ENCODE measurements at regions not wholly inside any gene's neighbourhood (a gene's known extent, or its start where the extent isn't known, plus 50 kb on each side); places are given as distances from the start of the nearest gene placed in this dataset.

DNA sequence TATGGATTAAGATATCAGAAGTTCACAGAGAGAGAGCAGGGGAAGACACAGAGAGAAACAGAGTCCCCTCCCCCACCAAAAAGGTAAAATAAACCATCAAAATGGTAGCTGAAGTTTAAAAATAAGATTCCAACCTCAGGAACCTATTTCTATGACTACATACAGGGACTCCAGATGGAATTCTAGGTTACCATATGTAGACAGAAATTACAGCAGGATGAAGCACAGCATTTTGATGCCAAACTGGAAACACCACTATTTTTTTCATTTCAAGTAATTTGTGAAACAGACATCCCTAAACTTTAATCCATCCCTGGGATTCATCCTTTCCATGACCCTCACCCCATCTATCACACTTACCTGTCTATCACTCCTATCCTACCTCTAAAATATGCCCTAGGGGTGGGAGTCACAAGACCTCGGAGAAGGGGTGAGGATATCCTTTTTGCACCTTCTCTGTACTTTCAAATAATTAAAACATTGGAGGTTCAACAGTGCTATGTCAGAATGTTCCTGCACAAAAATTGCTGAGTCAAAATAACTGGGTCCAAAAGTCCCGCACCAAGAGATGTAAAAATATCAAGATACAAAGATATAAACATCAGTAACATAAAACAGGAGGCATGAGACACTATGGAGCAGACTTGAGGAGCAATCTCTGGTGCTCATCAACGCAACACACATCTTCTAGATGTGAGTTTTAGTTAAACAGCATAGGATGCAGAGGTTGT is 344.5 kb upstream of the RASGEF1B start:
- DNase-seq (ENCODE audit: low spot score) (no peak), ATAC-seq (no peak)
- intact Hi-C loops (cut with DNase I) = no loop called here

DNA sequence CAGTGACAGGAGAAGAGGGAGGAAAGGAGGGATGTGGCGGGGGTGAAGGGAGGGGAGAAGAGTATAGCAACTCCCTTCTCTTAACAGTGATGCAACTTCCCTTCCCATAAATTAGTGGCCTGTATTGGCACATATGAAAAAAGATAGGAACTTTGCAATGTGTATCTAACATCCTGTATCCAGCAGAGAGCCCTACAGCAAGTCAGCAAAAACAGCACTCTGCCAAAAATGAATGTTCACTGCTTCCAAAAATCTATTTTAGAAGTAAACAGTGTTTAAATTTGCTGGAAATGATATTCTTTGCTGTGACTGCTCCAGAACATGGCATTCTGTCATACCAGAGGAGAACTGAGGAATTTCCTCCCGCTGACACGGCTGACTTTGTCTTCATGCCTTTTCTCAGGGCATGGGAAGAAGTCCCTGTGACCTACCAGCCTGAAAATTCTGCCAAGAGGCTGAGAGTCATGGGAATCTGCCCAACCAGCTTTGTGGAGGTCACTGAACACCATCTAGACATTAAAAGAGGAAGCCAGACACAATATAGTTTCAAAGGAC is 343.4 kb upstream of the RASGEF1B start:
- no peak for DNase-seq (ENCODE audit: low spot score)
- intact Hi-C loops (cut with DNase I) = no loop called here
- ATAC-seq = no peak

DNA sequence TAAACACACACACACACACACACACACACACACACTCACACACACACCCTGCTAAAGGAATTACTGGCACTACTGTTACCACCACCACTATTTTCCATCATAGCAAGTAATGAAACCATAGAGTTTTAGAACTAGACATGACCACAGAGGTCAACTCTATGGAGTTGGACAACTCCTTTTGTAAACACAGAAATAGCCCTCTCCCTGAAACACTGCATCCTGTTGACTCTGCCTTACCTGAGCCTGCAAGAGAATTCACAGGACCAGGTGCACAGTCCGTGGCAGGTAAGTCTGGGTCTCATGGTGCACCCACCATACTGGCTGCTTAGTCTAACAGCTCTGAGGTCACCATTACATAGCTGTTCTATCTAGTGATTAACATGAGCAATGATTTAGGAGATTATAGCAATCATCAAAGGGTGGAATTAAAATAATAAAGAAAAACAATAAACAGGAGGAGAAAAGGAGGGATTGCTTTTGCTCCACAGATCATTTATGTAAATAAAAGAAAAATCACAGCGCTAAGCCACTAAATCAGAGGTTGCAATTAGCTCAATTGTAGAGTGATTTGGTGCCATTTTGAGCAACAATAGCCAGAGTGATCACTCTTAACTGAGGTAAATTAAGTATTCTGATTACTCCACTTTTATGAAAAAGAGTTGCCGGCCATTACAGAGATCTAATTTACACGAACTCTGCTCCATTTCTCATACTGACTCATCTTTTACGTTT is 340.0 kb upstream of the RASGEF1B start:
- intact Hi-C loops (cut with DNase I) = no loop called here

DNA sequence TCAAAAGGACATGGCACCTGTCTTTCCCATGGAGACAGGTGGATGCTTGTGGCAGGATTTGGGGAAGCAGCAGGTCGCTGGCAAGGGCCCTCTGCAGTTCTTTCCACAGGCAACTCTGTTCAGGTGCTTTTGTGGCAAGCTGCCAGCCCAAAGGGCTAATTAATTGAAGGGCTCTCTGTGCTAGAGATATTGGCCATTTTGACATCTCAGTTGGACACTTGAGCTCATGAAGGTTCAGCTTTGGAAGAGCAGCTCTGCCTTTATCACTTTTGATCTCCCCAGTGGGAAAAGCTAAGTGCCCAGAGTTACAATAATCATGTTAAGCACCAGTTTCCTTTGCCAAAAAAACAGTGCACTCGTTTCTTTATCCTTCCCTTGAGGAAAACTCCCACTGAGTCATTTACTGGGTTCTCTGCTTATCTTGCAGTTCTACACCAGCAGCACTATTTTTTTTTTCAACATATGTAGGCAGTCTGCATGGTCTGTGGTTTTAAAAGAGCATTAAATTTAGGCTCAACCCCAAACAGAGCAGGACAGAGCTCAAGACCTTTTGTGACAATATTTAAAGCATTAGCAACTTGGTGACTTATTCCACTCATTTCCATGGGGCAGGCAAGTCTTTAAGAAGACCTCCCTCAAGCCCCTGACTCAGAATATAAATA is 336.4 kb upstream of the RASGEF1B start:
- ATAC-seq (no peak), DNase-seq (ENCODE audit: low spot score) (no peak)
- intact Hi-C loops (cut with DNase I) = no loop called here

More for the DNA sequence above, 340.0 kb upstream of the RASGEF1B start:
- no peak for ATAC-seq
- DNase-seq (ENCODE audit: low spot score) = no peak

DNA sequence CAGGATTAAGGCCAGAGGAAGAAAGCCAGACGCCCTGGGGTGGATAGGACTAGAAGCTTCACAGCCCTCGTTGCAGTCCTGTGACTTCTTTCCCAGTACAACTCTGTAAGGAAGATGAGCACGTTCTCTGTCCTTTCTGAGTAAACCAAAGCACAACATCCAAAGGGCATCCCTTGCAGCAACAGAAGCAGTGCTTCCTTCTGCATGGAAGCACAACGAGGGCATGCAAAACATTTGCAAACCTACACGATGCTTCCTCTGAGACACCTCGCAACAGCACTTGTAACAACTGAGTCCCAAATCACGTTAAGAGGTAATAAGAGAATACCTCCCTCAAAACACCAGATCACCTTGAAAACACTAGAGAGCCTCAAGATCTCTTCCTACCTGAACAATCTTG is 335.7 kb upstream of the RASGEF1B start:
- intact Hi-C loops (cut with DNase I) = no loop called here
- ATAC-seq (no peak), DNase-seq (ENCODE audit: low spot score) (no peak)

DNA sequence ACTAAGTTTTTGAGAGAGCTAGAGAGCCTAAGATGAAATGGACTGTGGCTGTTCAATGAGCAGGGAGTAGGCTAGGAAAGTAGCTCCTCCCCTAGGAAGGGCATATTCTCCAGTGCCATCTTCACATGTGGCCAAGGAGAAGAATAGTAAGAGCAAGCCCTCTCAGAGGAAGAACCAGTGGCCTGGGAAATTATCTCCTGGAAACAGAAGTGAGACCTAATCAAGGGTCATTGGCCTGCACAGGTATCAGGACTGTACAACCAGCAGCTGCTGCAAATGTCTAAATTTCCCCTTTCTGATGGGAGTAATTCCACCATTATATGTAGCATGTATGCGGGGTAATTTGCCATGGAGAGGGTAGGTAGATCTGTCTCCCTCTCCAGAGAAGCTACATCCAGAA is 334.8 kb upstream of the RASGEF1B start:
- DNase-seq (ENCODE audit: low spot score) (no peak), ATAC-seq (no peak)
- intact Hi-C loops (cut with DNase I) = no loop called here

DNA sequence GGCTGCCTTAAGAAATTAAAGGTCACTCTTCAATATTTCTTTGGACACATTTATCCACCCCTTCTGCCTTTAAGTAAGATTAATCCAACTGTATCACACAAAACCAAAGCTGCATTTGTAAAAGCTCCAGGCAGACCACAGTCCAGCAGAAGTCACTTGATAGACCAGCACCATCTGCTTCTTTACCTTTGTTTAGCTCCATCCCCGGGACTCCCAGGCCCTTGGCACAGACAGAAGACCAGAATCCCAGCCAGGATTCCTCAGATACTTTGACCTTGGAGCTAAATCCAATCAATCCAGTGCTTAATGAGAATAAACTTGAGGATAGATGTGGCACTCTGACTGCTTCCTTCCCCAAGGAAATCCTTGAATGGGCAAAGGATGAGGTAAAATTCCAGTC is 333.1 kb upstream of the RASGEF1B start:
- ATAC-seq = no peak
- intact Hi-C loops (cut with DNase I) = no loop called here
- no peak for DNase-seq (ENCODE audit: low spot score)

DNA sequence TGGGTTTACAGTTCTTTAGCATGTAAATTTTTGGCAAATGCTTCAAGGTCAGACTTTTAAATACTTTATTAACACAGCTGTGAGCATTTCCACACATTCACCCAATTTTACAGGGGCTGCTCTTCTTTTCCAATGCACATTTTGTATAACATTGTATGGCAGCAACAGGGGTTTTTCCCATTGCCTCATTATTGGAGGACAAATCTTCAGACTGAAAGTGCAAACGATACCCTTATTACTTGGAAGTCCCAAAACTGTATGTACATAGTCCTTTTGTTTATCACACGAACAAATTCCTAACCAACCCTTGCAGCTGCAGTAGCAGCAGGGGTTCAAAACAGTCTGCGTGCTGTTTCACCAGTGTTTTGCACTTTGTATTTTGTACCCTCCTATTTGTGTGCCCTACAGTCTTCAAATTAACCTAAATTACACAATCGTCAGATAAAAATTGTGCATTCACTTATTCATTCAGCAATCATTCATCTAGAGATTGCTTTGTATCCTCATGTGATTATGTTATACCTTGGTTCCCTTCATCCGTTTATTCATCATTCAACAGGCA is 330.7 kb upstream of the RASGEF1B start:
- DNase-seq (ENCODE audit: low spot score) = no peak
- ATAC-seq = no peak
- intact Hi-C loops (cut with DNase I) = no loop called here

DNA sequence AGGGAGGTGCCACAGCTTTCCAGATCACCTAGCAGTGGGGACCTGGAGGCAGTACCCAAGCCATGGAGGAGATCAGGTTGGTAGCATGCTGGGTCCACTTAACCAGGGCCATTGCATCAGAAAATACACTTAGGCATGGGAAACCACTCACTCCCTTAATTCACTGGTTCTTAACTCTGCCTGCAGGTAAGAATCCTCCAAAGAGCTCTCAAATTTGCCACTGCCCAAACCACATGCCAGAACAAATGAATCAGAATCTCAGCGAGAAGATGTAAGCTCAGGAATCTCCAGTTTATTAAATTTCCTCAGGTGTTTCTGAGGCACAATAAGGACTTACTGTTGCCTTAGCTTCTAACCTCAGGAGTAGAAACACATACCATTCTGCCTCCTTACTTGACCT is 327.7 kb upstream of the RASGEF1B start:
- intact Hi-C loops (cut with DNase I) = loop anchor here (5.0 kb wide), 1 partner anchor 803 kb away; no protein-coding TSS in a partner anchor
- DNase-seq (ENCODE audit: low spot score) (no peak), ATAC-seq (no peak)

DNA sequence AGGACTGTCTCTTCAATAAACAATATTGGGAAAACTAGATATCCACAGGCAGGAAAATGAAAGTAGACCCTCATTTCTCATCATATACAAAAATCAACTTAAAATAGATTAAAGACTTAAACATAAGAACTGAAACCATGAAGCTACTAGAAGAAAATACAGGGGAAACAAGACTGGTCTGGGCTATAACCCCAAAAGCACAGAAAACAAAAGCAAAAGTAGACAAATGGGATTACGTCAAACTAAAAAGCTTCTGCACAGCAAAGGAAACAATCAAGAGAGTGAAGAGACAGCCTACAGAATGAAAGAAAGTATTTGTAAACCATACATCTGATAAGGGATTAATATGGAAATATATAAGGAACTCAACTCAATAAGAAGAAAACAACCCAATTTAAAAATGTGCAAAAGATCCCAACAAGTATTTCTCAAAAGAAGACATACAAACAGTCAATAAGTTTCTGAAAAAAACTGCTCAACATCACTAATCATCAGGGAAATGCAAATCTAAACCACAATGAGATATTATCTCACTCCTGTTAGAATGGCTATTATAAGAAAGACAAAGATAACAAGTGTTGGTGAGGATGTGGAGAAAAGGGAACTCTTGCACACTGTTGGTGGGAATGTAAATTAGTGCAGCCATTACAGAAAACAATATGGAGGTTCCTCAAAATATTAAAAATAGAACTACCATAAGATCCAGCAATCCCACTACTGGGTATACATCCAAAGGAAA is 325.3 kb upstream of the RASGEF1B start:
- intact Hi-C loops (cut with DNase I) = loop anchor here (5.0 kb wide), 1 partner anchor 805 kb away; no protein-coding TSS in a partner anchor
- no peak for DNase-seq (ENCODE audit: low spot score)
- ATAC-seq = no peak

DNA sequence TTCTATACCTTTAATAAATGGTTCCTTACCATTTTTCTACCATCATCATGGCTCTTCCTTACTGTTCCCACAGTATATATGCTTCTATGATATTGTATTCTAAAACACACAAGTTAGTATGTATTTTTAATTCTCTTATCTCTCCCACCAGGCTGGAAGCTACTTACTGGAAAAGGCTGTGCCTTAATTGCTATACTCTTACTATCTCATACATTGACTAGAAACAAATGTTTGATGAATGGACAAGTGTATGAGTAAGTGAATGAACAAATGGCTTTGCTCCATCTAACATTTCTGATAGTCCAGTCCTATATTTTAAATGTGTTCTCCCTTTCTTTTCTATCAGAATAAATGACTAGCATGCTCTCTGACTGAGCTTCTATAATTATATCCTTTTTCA is 320.8 kb upstream of the RASGEF1B start:
- intact Hi-C loops (cut with DNase I) = no loop called here
- ATAC-seq = no peak
- no peak for DNase-seq (ENCODE audit: low spot score)

DNA sequence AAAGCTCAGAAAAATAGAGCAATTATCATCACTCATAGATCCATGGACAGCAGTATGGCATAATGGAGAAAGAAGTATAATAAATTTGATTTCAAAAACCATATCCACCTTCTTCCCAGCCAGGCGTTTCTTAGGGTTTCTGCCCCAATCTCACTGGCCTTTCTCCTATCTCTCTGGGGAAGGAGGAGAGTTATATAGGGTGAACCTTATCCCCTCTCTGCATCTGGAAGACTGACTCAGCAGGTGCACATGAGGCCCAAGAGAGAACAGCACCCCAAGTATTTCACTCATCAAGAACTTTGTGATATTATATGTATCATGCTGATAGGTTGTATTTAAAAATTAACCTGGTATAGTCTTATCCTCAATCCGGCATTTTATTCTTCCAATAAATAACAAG is 318.8 kb upstream of the RASGEF1B start:
- intact Hi-C loops (cut with DNase I) = no loop called here
- no peak for ATAC-seq

DNA sequence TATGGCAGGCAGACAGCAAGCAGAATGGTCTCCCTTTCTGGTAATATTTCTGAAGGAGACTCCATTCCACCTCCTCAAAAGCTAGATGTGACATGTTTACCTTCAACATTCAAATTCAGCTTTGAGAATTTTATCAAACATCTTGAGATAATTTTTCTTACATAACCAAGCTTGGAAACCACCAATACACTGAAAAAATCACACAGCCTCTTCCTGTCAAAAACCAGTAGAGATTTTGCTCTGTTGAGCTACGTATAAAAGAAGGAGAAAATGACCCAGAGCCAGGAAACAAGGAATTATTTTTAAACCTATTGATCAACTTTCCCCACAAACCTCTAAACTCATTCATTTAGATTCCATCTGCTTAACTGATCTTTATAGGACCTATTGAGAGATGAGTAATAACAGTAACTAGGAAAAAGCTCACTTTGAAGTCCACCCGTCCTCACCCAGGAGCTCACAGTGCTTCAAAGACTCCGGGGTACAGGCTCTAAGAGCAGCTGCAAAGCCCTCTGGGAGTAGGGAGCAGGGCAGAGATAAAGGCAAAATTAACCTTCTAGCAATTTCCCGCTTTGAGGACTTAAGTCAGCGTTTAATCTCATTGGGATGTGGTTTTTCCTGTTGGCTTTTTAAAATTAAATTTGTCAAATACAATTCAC is 318.2 kb upstream of the RASGEF1B start:
- DNase-seq (ENCODE audit: low spot score) (no peak), ATAC-seq (no peak)
- intact Hi-C loops (cut with DNase I) = no loop called here

More for the DNA sequence above, 318.8 kb upstream of the RASGEF1B start:
- DNase-seq (ENCODE audit: low spot score) = no peak

DNA sequence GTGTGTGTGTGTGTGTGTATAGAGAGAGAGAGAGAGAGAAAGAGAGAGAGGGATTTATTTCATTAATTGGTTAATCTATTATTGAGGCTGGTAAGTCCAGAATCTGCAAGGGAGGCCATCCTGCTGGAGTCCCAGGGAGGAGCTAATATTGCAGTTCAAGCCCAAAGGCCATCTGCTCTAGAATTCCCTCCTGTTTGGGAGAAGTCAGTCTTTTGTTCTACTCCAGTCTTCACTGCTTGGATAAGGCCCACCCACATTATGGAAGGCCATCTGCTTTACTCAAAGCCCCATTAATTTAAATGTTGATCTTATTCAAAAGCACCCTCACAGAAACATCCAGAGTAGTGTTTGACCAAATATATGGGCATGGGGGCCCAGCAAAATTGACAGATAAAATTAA is 317.5 kb upstream of the RASGEF1B start:
- DNase-seq (ENCODE audit: low spot score) = no peak
- ATAC-seq = no peak
- intact Hi-C loops (cut with DNase I) = no loop called here

DNA sequence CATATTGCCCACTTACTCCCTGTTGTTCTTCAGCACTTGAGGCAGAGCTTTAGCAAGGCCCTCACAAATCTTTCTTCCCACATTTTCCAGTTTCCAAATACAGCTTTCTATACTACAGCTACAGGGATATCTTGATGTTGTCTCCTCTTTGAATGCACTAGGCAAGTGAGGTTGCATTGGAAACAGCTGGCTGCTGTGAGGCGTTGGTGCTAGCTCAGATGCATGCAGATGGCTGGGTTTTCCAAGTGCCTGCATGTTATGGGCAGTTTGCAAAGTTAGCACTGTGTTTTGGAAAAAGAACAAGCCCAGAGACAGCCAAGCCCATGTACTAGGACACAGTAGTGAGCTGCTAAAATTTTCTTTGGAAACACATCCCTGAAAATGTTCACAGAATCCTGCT is 315.1 kb upstream of the RASGEF1B start:
- DNase-seq (ENCODE audit: low spot score) (no peak), ATAC-seq (no peak)
- intact Hi-C loops (cut with DNase I) = no loop called here

DNA sequence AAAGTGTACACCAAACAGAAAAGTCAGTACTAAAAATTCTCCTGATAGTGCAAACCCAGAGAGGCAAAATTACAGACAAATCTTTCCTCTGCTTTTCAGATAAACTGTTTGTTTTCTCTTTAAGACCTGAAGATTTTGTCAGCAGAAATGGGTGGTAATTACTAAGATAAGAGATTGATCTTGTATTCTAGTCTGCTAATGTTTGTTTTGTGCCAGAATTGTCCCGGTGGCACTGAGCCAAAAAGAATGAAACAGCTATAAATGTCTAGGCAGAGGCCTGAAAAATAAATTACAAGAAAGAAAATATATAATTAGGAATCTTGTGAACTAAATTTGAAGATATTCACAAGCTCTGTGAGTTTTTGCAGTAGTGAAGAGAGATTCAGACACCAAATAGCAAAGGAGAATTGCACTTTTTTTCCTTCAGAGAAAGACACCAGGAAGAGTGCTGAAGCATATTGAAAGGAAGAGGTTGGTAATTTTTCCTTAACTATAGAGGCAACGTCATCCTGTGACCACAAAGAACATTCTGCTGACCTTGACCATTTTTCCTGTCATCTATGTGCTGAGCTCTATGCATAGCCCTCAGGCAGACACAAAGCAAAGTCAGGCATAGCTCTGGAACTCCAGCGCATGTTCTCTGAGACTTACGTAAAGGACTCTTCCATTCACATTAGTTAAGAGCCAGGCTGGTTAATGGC is 314.5 kb upstream of the RASGEF1B start:
- ATAC-seq (peak; percentile 56), DNase-seq (ENCODE audit: low spot score) (no peak)
- intact Hi-C loops (cut with DNase I) = no loop called here

DNA sequence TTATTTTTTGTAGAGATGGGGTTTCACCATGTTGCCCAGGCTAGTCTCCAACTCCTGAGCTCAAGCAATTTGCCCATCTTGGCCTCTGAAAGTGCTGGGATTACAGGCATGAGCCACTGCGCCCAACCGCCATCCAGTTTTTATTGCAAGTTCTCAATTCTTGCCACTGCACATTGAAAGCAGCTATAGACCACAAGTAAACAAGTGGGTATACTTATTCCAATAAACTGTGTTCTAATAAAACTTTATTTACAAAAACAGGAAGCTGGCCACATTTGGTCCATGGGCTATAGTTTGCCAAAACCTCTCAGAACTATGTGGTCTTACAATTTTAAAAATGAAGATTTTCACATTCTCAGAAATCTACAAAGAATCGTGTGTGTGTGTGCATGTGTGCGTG is 313.6 kb upstream of the RASGEF1B start:
- intact Hi-C loops (cut with DNase I) = no loop called here
- DNase-seq (ENCODE audit: low spot score) (no peak), ATAC-seq (no peak)

DNA sequence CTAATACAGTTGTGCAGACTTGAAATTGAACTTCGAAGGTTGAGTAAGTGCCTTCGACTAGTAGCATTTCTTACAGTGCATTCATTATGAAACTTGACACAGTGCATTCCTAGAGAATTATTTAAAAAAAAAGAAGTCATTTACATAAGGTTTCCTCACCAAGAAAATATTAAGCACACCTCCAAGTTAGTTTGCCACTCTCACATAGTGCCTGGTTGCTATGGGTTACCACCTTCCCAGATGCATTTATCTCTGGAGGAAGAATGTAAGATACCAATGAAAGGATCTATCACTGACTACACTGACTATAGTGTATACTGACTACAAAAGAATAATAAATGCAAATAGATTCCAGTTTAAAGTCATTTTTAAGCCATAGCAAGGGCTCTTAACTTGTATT is 311.9 kb upstream of the RASGEF1B start:
- intact Hi-C loops (cut with DNase I) = no loop called here
- ATAC-seq (no peak), DNase-seq (ENCODE audit: low spot score) (no peak)
